T-helper 22 cell (primary cell): ENCODE measurements at regions not wholly inside any gene's neighbourhood (a gene's known extent, or its start where the extent isn't known, plus 50 kb on each side); places are given as distances from the start of the nearest gene placed in this dataset.

Source experiments
- DNase-seq: peaks from one replicate; pipeline ENCODE4 v3.0.0-alpha.2; 2020; ENCODE audit warnings: low read depth

GRCh38 chr6:134491477-134491876 lies 173.6 kb upstream of the SGK1 start:
- DNase-seq = no peak

- no peak for DNase-seq
Observed at GRCh38 chr6:134482593-134483270, 164.8 kb upstream of the SGK1 start.

- DNase-seq = no peak
Observed at GRCh38 chr6:134481966-134482365, 164.1 kb upstream of the SGK1 start.

GRCh38 chr6:134480593-134480992 lies 162.7 kb upstream of the SGK1 start:
- DNase-seq = no peak

- DNase-seq = no peak
Observed at GRCh38 chr6:134478764-134479399, 161.0 kb upstream of the SGK1 start.

GRCh38 chr6:134477991-134478635 lies 160.2 kb upstream of the SGK1 start:
- no peak for DNase-seq

- DNase-seq = no peak
Observed at GRCh38 chr6:134474955-134475354, 157.0 kb upstream of the SGK1 start.

- DNase-seq = no peak
Observed at GRCh38 chr6:134472661-134473060, 154.7 kb upstream of the SGK1 start.

- no peak for DNase-seq
Observed at GRCh38 chr6:134472046-134472445, 154.1 kb upstream of the SGK1 start.

GRCh38 chr6:134470457-134470975 lies 152.6 kb upstream of the SGK1 start:
- DNase-seq = no peak

- DNase-seq = no peak
Observed at GRCh38 chr6:134469702-134470456, 152.0 kb upstream of the SGK1 start.

- no peak for DNase-seq
Observed at GRCh38 chr6:134468633-134469032, 150.7 kb upstream of the SGK1 start.

GRCh38 chr6:134467620-134468019 lies 149.7 kb upstream of the SGK1 start:
- no peak for DNase-seq

- no peak for DNase-seq
Observed at GRCh38 chr6:134466771-134467525, 149.0 kb upstream of the SGK1 start.

GRCh38 chr6:134464690-134465411 lies 146.9 kb upstream of the SGK1 start:
- DNase-seq = no peak

GRCh38 chr6:134458857-134459657 lies 141.1 kb upstream of the SGK1 start:
- no peak for DNase-seq

GRCh38 chr6:134457941-134458340 lies 140.0 kb upstream of the SGK1 start:
- no peak for DNase-seq

- DNase-seq = no peak
Observed at GRCh38 chr6:134456226-134456625, 138.3 kb upstream of the SGK1 start.

GRCh38 chr6:134455319-134455718 lies 137.4 kb upstream of the SGK1 start:
- DNase-seq = no peak

GRCh38 chr6:134454794-134455193 lies 136.9 kb upstream of the SGK1 start:
- no peak for DNase-seq
